ENCODE measurements at regions not wholly inside any gene's neighbourhood (a gene's known extent, or its start where the extent isn't known, plus 50 kb on each side); places are given as distances from the start of the nearest gene placed in this dataset.

- TF ChIP-seq, protein P1, sequence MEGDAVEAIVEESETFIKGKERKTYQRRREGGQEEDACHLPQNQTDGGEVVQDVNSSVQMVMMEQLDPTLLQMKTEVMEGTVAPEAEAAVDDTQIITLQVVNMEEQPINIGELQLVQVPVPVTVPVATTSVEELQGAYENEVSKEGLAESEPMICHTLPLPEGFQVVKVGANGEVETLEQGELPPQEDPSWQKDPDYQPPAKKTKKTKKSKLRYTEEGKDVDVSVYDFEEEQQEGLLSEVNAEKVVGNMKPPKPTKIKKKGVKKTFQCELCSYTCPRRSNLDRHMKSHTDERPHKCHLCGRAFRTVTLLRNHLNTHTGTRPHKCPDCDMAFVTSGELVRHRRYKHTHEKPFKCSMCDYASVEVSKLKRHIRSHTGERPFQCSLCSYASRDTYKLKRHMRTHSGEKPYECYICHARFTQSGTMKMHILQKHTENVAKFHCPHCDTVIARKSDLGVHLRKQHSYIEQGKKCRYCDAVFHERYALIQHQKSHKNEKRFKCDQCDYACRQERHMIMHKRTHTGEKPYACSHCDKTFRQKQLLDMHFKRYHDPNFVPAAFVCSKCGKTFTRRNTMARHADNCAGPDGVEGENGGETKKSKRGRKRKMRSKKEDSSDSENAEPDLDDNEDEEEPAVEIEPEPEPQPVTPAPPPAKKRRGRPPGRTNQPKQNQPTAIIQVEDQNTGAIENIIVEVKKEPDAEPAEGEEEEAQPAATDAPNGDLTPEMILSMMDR (IDR thresholded peaks at IDR 0.05), result no peak
- TF ChIP-seq POLR2A (IDR thresholded peaks at IDR 0.05), result no peak
These were observed 69.1 kb upstream of the NREP start for GRCh38 chr5:111826064-111826463.
